K562 (cell line): ENCODE measurements at regions not wholly inside any gene's neighbourhood (a gene's known extent, or its start where the extent isn't known, plus 50 kb on each side); places are given as distances from the start of the nearest gene placed in this dataset.
A peak's percentile ranks its signal among the peaks of the same experiment; 100 is the strongest.

Source experiments
- BHLHE40 ChIP-seq: IDR thresholded peaks from 2 replicates; pipeline ENCODE4 v1.6.1; 2011; ENCODE audit warnings: low read length, improper control_type of control experiment
- CHD2 ChIP-seq: IDR thresholded peaks from 2 replicates; pipeline ENCODE4 v1.6.1; 2011; ENCODE audit warnings: low read depth, low read length
- DMBX1 ChIP-seq: fragments of 250-450 bp; sonication (Bioruptor Pico); IDR thresholded peaks from 2 replicates; pipeline ENCODE4 v1.8.0; 2022; ENCODE audit warnings: inconsistent platforms, mild to moderate bottlenecking, moderate library complexity, borderline replicate concordance
- GTF3C2 ChIP-seq: IDR thresholded peaks from 3 replicates; pipeline ENCODE4 v1.6.1; 2011; ENCODE audit warnings: borderline replicate concordance, mild to moderate bottlenecking, moderate library complexity; ENCODE audit not compliant: insufficient read length; ENCODE audit errors: extremely low read depth
- HDAC8 ChIP-seq: fragments of 450-650 bp; IDR thresholded peaks from 2 replicates; pipeline ENCODE4 v1.6.1; 2016; ENCODE audit warnings: mild to moderate bottlenecking, missing genetic modification characterization, moderate library complexity, missing compliant biosample characterization
- HNRNPL ChIP-seq: fragments of 200-400 bp; formaldehyde crosslinking; IDR thresholded peaks from 2 replicates; pipeline ENCODE4 v1.6.1; 2017; ENCODE audit warnings: low read depth, mild to moderate bottlenecking, low read length
- NR4A1 ChIP-seq, 2 experiments: fragments of 250-450 bp in 1 of 2; fragments of 450-650 bp in 1 of 2; sonication (Bioruptor Pico) in 1 of 2; IDR thresholded peaks; 2 replicates each; pipeline versions ENCODE4 v1.4.0 to v1.6.1; 2016 to 2020; ENCODE audit warnings: mild to moderate bottlenecking in 2 of 2, missing compliant biosample characterization in 1 of 2, missing genetic modification characterization in 1 of 2, moderate library complexity in 1 of 2
- RBM14 ChIP-seq: fragments of 200-400 bp; formaldehyde crosslinking; IDR thresholded peaks from 2 replicates; pipeline ENCODE4 v1.6.1; 2018; ENCODE audit warnings: low read depth, mild to moderate bottlenecking, low read length, moderate library complexity, borderline replicate concordance; ENCODE audit not compliant: insufficient read depth
- RREB1 ChIP-seq: fragments of 250-450 bp; sonication (Bioruptor Pico); IDR thresholded peaks from 2 replicates; pipeline ENCODE4 v1.4.0; 2020
- SAP30 ChIP-seq: fragments of 200-600 bp; sonication (generic); IDR thresholded peaks from 2 replicates; pipeline ENCODE4 v1.6.1; 2012; ENCODE audit warnings: borderline replicate concordance, low read depth, mild to moderate bottlenecking, moderate library complexity, low read length, control low read depth, inconsistent platforms; ENCODE audit not compliant: insufficient read depth, poor library complexity, severe bottlenecking
- SREBF2 ChIP-seq: sonication (generic); formaldehyde crosslinking; IDR thresholded peaks from 2 replicates; pipeline ENCODE4 v1.4.0; 2020; ENCODE audit warnings: mild to moderate bottlenecking, missing genetic modification reagents
- VEZF1 ChIP-seq: fragments of 200-800 bp; sonication (Bioruptor generic); IDR thresholded peaks from 2 replicates; pipeline ENCODE4 v1.6.1; 2017; ENCODE audit warnings: missing genetic modification characterization, missing compliant biosample characterization
- ZBTB5 ChIP-seq: fragments of 450-650 bp; IDR thresholded peaks from 2 replicates; pipeline ENCODE4 v1.6.1; 2017; ENCODE audit warnings: antibody characterized with exemption

- TF ChIP-seq GTF3C2: no peak
- no peak for TF ChIP-seq HDAC8 (tag)
- no peak; the same call in 1 of the 2 replicates for TF ChIP-seq VEZF1 (CRISPR knock-in tag)
- TF ChIP-seq SAP30: no peak
- 0 out of 2 replicates have a peak, but pooled peaks have one; percentile 76 for TF ChIP-seq RREB1 (CRISPR knock-in tag)
- TF ChIP-seq HNRNPL: no peak
- no peak for TF ChIP-seq CHD2
- TF ChIP-seq DMBX1: no peak
- TF ChIP-seq NR4A1 (CRISPR knock-in tag; IDR thresholded peaks at IDR 0.05): no peak
- TF ChIP-seq NR4A1 (tag; IDR thresholded peaks at IDR 0.05): 0 out of 2 replicates have a peak, but pooled peaks have one; percentile 81
- TF ChIP-seq ZBTB5: no peak
- no peak for TF ChIP-seq RBM14
- no peak for TF ChIP-seq BHLHE40
- TF ChIP-seq SREBF2 (CRISPR knock-in tag): no peak
Measured at GRCh38 chr4:189787216-189788031, 153.2 kb upstream of the FRG1 start (continued).
